ENCODE measurements at regions not wholly inside any gene's neighbourhood (a gene's known extent, or its start where the extent isn't known, plus 50 kb on each side); places are given as distances from the start of the nearest gene placed in this dataset.

- no peak for TF ChIP-seq CTCF (IDR thresholded peaks at IDR 0.05; ENCODE audit: low read depth, low read length, missing control alignments)
- no peak for DNase-seq (ENCODE audit: extremely low read depth, low read depth)
- no peak overlapping the region for H3K4me3 ChIP-seq (replicated peaks; ENCODE audit: low read depth, low read length)
Observed at GRCh38 chr10:2079603-2080078, 342.3 kb upstream of the ADARB2 start.

GRCh38 chr10:2077231-2077630, 339.9 kb upstream of the ADARB2 start:
- no peak for TF ChIP-seq CTCF (IDR thresholded peaks at IDR 0.05; ENCODE audit: low read depth, low read length, missing control alignments)
- no peak for DNase-seq (ENCODE audit: extremely low read depth, low read depth)
- no peak overlapping the region for H3K4me3 ChIP-seq (replicated peaks; ENCODE audit: low read depth, low read length)

DNA sequence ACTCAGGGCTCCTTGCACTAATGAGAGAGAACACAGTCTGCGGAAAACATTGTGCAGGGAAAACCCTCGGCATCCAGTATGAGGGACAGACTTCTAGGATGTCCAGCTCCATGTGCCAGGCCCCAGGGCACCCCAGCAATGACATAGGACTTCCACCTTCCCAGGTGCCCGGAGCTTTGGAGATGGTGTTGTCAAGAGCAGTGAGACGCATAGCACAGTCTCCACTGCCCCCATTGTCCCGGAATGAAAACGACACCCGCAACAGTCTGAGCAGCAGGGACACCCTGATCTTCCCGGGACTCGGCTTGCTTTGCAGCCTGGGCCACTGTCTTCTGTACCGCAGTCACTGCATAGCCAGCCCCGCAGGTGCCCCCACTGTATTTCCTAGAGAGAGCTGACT, 339.2 kb upstream of the ADARB2 start:
- DNase-seq (ENCODE audit: extremely low read depth, low read depth) = no peak
- TF ChIP-seq CTCF (IDR thresholded peaks at IDR 0.05; ENCODE audit: low read depth, low read length, missing control alignments) = no peak
- H3K4me3 ChIP-seq (replicated peaks; ENCODE audit: low read depth, low read length) = no peak overlapping the region

- DNase-seq (ENCODE audit: extremely low read depth, low read depth) = no peak
- TF ChIP-seq CTCF (IDR thresholded peaks at IDR 0.05; ENCODE audit: low read depth, low read length, missing control alignments) = no peak
- no peak overlapping the region for H3K4me3 ChIP-seq (replicated peaks; ENCODE audit: low read depth, low read length)
Observed at GRCh38 chr10:2067015-2067414, 329.7 kb upstream of the ADARB2 start.

- no peak for DNase-seq (ENCODE audit: extremely low read depth, low read depth)
- no peak for TF ChIP-seq CTCF (IDR thresholded peaks at IDR 0.05; ENCODE audit: low read depth, low read length, missing control alignments)
- H3K4me3 ChIP-seq (replicated peaks; ENCODE audit: low read depth, low read length) = no peak overlapping the region
Observed at GRCh38 chr10:2054728-2055127, 317.4 kb upstream of the ADARB2 start.

GRCh38 chr10:2053805-2054204, 316.5 kb upstream of the ADARB2 start:
- no peak for TF ChIP-seq CTCF (IDR thresholded peaks at IDR 0.05; ENCODE audit: low read depth, low read length, missing control alignments)
- DNase-seq (ENCODE audit: extremely low read depth, low read depth) = no peak
- no peak overlapping the region for H3K4me3 ChIP-seq (replicated peaks; ENCODE audit: low read depth, low read length)

GRCh38 chr10:2051108-2051507, 313.8 kb upstream of the ADARB2 start:
- no peak for DNase-seq (ENCODE audit: extremely low read depth, low read depth)
- H3K4me3 ChIP-seq (replicated peaks; ENCODE audit: low read depth, low read length) = no peak overlapping the region
- no peak for TF ChIP-seq CTCF (IDR thresholded peaks at IDR 0.05; ENCODE audit: low read depth, low read length, missing control alignments)

Measured in HFF-Myc (cell line).